IMR-90 (cell line): ENCODE measurements at regions not wholly inside any gene's neighbourhood (a gene's known extent, or its start where the extent isn't known, plus 50 kb on each side); places are given as distances from the start of the nearest gene placed in this dataset.

Experiments
- ATAC-seq: fragments of 200-7000 bp; cut with Tn5 transposase; 2 replicates; pipeline ENCODE4 v1.9.1; 2020; ENCODE audit warnings: low read depth, mild to moderate bottlenecking, moderate library complexity
- BruUV-seq: library from RNA; stranded (reverse); fragments of 400-500 nt; replicated peaks from 2 replicates; lab custom pipeline; 2021; lab: Mats Ljungman, UMichigan
- CTCF ChIA-PET: fragments of 300-600 bp; formaldehyde crosslinking; extraction: SDS; loops from one replicate; lab custom pipeline; 2021; ENCODE audit warnings: antibody characterized with exemption; lab: Yijun Ruan, JAX
- POLR2A ChIA-PET: fragments of 300-600 bp; sonication (Branson Sonifier 250); formaldehyde crosslinking; loops from one replicate; lab custom pipeline; 2022; ENCODE audit warnings: antibody characterized with exemption; ENCODE audit not compliant: unreplicated experiment; lab: Charles Lee
- DNase-seq: peaks from one replicate; pipeline ENCODE4 v3.0.0; 2013
- H2AFZ ChIP-seq: replicated peaks from 2 replicates; pipeline ENCODE3; 2013; ENCODE audit warnings: low read length, mild to moderate bottlenecking; ENCODE audit not compliant: poor library complexity
- H2AK5ac ChIP-seq: 2 replicates; pipeline ENCODE4 v1.6.1; 2013; ENCODE audit warnings: low read depth, low read length, inconsistent platforms
- H2AK9ac ChIP-seq: replicated peaks from 2 replicates; pipeline ENCODE3; 2013; ENCODE audit warnings: mild to moderate bottlenecking, low read depth, low read length, moderate library complexity; ENCODE audit not compliant: poor library complexity
- H2BK120ac ChIP-seq: 2 replicates; pipeline ENCODE4 v1.6.1; 2013; ENCODE audit warnings: low read depth, low read length, inconsistent platforms
- H2BK15ac ChIP-seq: 3 replicates; pipeline ENCODE4 v1.6.1; 2013; ENCODE audit warnings: low read depth, low read length, inconsistent platforms
- H2BK20ac ChIP-seq: 2 replicates; pipeline ENCODE4 v1.6.1; 2013; ENCODE audit warnings: low read depth, mild to moderate bottlenecking, inconsistent platforms, low read length, moderate library complexity
- H2BK5ac ChIP-seq: 2 replicates; pipeline ENCODE4 v1.6.1; 2013; ENCODE audit warnings: mild to moderate bottlenecking, low read depth, low read length, inconsistent platforms; ENCODE audit not compliant: poor library complexity, severe bottlenecking
- H3K14ac ChIP-seq: replicated peaks from 2 replicates; pipeline ENCODE4 v1.6.1; 2013; ENCODE audit warnings: low read depth, low read length, inconsistent platforms
- H3K18ac ChIP-seq: 2 replicates; pipeline ENCODE4 v1.6.1; 2013; ENCODE audit warnings: low read depth, low read length, control low read depth
- H3K23ac ChIP-seq: 2 replicates; pipeline ENCODE4 v1.6.1; 2013; ENCODE audit warnings: low read depth, low read length, inconsistent platforms
- H3K27ac ChIP-seq: 2 replicates; pipeline ENCODE4 v1.5.1; 2013; ENCODE audit warnings: mild to moderate bottlenecking, control low read depth, low read length; ENCODE audit not compliant: insufficient read depth
- H3K27me3 ChIP-seq: 2 replicates; pipeline ENCODE4 v1.6.1; 2013; ENCODE audit warnings: low read length; ENCODE audit not compliant: control insufficient read depth, insufficient read depth
- H3K36me3 ChIP-seq: 2 replicates; pipeline ENCODE4 v1.6.1; 2013; ENCODE audit warnings: low read length, mixed read lengths; ENCODE audit not compliant: control insufficient read depth, insufficient read depth
- H3K4ac ChIP-seq: 2 replicates; pipeline ENCODE4 v1.6.1; 2013; ENCODE audit warnings: low read depth, low read length, inconsistent platforms
- H3K4me1 ChIP-seq: 2 replicates; pipeline ENCODE4 v1.6.1; 2013; ENCODE audit warnings: low read length, mixed read lengths; ENCODE audit not compliant: control insufficient read depth, insufficient read depth
- H3K4me2 ChIP-seq: 2 replicates; pipeline ENCODE4 v1.6.1; 2013; ENCODE audit warnings: low read depth, mild to moderate bottlenecking, control low read depth, low read length, moderate library complexity
- H3K4me3 ChIP-seq: 2 replicates; pipeline ENCODE4 v1.5.1; 2013; ENCODE audit warnings: low read depth, mild to moderate bottlenecking, control low read depth, low read length, moderate library complexity; ENCODE audit not compliant: insufficient read depth
- H3K56ac ChIP-seq: 2 replicates; pipeline ENCODE4 v1.6.1; 2013; ENCODE audit warnings: low read length, inconsistent platforms; ENCODE audit not compliant: insufficient read depth; ENCODE audit errors: extremely low read depth
- H3K79me1 ChIP-seq, 2 experiments: 2 replicates each; pipeline ENCODE4 v1.6.1; 2013; ENCODE audit warnings: low read length in 2 of 2, inconsistent platforms in 1 of 2, low read depth in 1 of 2
- H3K9ac ChIP-seq: 2 replicates; pipeline ENCODE4 v1.6.1; 2013; ENCODE audit warnings: low read depth, low read length, control low read depth
- H3K9me1 ChIP-seq: 2 replicates; pipeline ENCODE4 v1.6.1; 2013; ENCODE audit warnings: low read length, inconsistent platforms; ENCODE audit not compliant: insufficient read depth
- H3K9me3 ChIP-seq: 2 replicates; pipeline ENCODE4 v1.6.1; 2013; ENCODE audit warnings: low read length; ENCODE audit not compliant: control insufficient read depth, insufficient read depth
- H4K20me1 ChIP-seq: 2 replicates; pipeline ENCODE4 v1.6.1; 2013; ENCODE audit warnings: low read length, inconsistent platforms; ENCODE audit not compliant: insufficient read depth
- H4K5ac ChIP-seq: 2 replicates; pipeline ENCODE4 v1.6.1; 2013; ENCODE audit warnings: mild to moderate bottlenecking, low read depth, low read length, control low read depth
- H4K8ac ChIP-seq, 2 experiments: 2 replicates each; pipeline ENCODE4 v1.6.1; 2013; ENCODE audit warnings: low read depth in 2 of 2, low read length in 2 of 2, control low read depth in 1 of 2, inconsistent platforms in 1 of 2
- H4K91ac ChIP-seq: 2 replicates; pipeline ENCODE4 v1.6.1; 2013; ENCODE audit warnings: low read depth, low read length, inconsistent platforms; ENCODE audit not compliant: insufficient read depth
- BHLHE40 ChIP-seq: fragments of 150-350 bp; IDR thresholded peaks from 2 replicates; pipeline ENCODE4 v1.6.1; 2016; ENCODE audit warnings: mild to moderate bottlenecking, low read depth, low read length
- CEBPB ChIP-seq: IDR thresholded peaks from 2 replicates; pipeline ENCODE4 v1.6.1; 2012; ENCODE audit warnings: low read depth, low read length, improper control_type of control experiment
- CHD1 ChIP-seq: IDR thresholded peaks from 2 replicates; pipeline ENCODE4 v1.6.1; 2012; ENCODE audit warnings: low read depth, low read length, improper control_type of control experiment
- ELK1 ChIP-seq: fragments of 150-350 bp; IDR thresholded peaks from 2 replicates; pipeline ENCODE4 v1.6.1; 2016; ENCODE audit warnings: low read depth, mild to moderate bottlenecking, low read length, moderate library complexity, borderline replicate concordance
- FOS ChIP-seq: fragments of 150-350 bp; IDR thresholded peaks from 2 replicates; pipeline ENCODE4 v1.6.1; 2016; ENCODE audit warnings: low read depth, low read length
- MAFK ChIP-seq: IDR thresholded peaks from 2 replicates; pipeline ENCODE4 v1.6.1; 2012; ENCODE audit warnings: low read depth, low read length, improper control_type of control experiment
- MAZ ChIP-seq: IDR thresholded peaks from 2 replicates; pipeline ENCODE4 v1.6.1; 2012; ENCODE audit warnings: low read depth, mild to moderate bottlenecking, low read length, improper control_type of control experiment, moderate library complexity, borderline replicate concordance
- MXI1 ChIP-seq: IDR thresholded peaks from 2 replicates; pipeline ENCODE4 v1.6.1; 2012; ENCODE audit warnings: low read depth, mild to moderate bottlenecking, low read length, moderate library complexity, borderline replicate concordance
- NFE2L2 ChIP-seq: fragments of 150-350 bp; IDR thresholded peaks from 2 replicates; pipeline ENCODE4 v1.6.1; 2016; ENCODE audit warnings: low read depth, mild to moderate bottlenecking, low read length
- POLR2A ChIP-seq: IDR thresholded peaks from 2 replicates; pipeline ENCODE4 v1.6.1; 2012; ENCODE audit warnings: mild to moderate bottlenecking, low read depth, low read length
- RAD21 ChIP-seq: IDR thresholded peaks from 2 replicates; pipeline ENCODE4 v1.6.1; 2012; ENCODE audit warnings: low read length, improper control_type of control experiment
- RCOR1 ChIP-seq: IDR thresholded peaks from 2 replicates; pipeline ENCODE4 v1.6.1; 2012; ENCODE audit warnings: mild to moderate bottlenecking, low read length, improper control_type of control experiment; ENCODE audit not compliant: insufficient replicate concordance
- RFX5 ChIP-seq: IDR thresholded peaks from 2 replicates; pipeline ENCODE4 v1.8.0; 2012; ENCODE audit warnings: low read depth, mild to moderate bottlenecking, low read length, moderate library complexity
- SMC3 ChIP-seq: fragments of 150-350 bp; IDR thresholded peaks from 2 replicates; pipeline ENCODE4 v1.6.1; 2016; ENCODE audit warnings: low read depth, mild to moderate bottlenecking, antibody characterized with exemption, low read length, moderate library complexity
- USF2 ChIP-seq: fragments of 150-350 bp; IDR thresholded peaks from 2 replicates; pipeline ENCODE4 v1.6.1; 2017; ENCODE audit warnings: mild to moderate bottlenecking, antibody characterized with exemption, low read length, low read depth
- WGBS, 2 experiments: methylation state at CpG; one replicate each; pipeline versions ENCODE4 v1.1.5 to v1.1.7; 2013; ENCODE audit warnings: missing lambda C conversion rate in 2 of 2; ENCODE audit not compliant: insufficient read length in 1 of 2; ENCODE audit errors: extremely low coverage in 2 of 2; 5-methylcytosine and 5-hydroxymethylcytosine counted together
- dilution Hi-C: fragments of 300-500 bp; cut with HindIII; formaldehyde crosslinking; loops from one replicate; pipeline ENCODE4 v1.14.3; 2018; ENCODE audit warnings: low sequenced_read_pairs; ENCODE audit not compliant: unreplicated experiment
- in situ Hi-C: fragments of 300-500 bp; cut with MboI; formaldehyde crosslinking; loops from 3 replicates; pipeline ENCODE4 v1.14.3; 2019; ENCODE audit warnings: low sequenced_read_pairs, inconsistent platforms, mixed read lengths
- intact Hi-C: fragments of 100-400 bp; cut with micrococcal nuclease; formaldehyde crosslinking; loops from 2 replicates; pipeline ENCODE4 v1.10.0; 2022
- TF ChIP-seq, protein P1 (sequence below): conservative IDR thresholded peaks from 2 replicates; pipeline ENCODE4 v1.5.1; 2012; ENCODE audit warnings: mild to moderate bottlenecking, low read depth, low read length, improper control_type of control experiment

- intact Hi-C loops (no loop called here), in situ Hi-C loops (no loop called here), dilution Hi-C loops (no loop called here)
- no peak overlapping the region for H3K18ac ChIP-seq
- no peak overlapping the region for H3K9ac ChIP-seq
- H3K4me1 ChIP-seq = peaks cover 2% of the 10 kb centered on the region; the same call in 1 of the 2 replicates
- H3K9me1 ChIP-seq = no peaks in the 10 kb centered on the region
- no peak overlapping the region for H3K4me3 ChIP-seq
- H3K36me3 ChIP-seq = no peaks in the 10 kb centered on the region
- no peak overlapping the region for H2AK5ac ChIP-seq
- H3K79me1 ChIP-seq = no peaks in the 10 kb centered on the region
- no CpG with 5 or more reads among the region's 4 CpGs for WGBS, 2 experiments
- no peak overlapping the region for H3K4me2 ChIP-seq
- no peak overlapping the region for H4K5ac ChIP-seq
- ChIA-PET POLR2A (no interaction called here), CTCF (no interaction called here)
- no peak overlapping the region for H3K27ac ChIP-seq
- no peak overlapping the region for H2BK5ac ChIP-seq
- H3K23ac ChIP-seq = no peak overlapping the region
- no TSS peak for BruUV-seq
- no peak overlapping the region for H2BK120ac ChIP-seq
- H2BK20ac ChIP-seq = no peak overlapping the region
- no peak overlapping the region for H3K56ac ChIP-seq
- no peak overlapping the region for H4K8ac ChIP-seq
- H4K20me1 ChIP-seq = no peaks in the 10 kb centered on the region
- H2BK15ac ChIP-seq = no peak overlapping the region
- no peak for ATAC-seq
- TF ChIP-seq CEBPB = no peak
- TF ChIP-seq, protein P1, sequence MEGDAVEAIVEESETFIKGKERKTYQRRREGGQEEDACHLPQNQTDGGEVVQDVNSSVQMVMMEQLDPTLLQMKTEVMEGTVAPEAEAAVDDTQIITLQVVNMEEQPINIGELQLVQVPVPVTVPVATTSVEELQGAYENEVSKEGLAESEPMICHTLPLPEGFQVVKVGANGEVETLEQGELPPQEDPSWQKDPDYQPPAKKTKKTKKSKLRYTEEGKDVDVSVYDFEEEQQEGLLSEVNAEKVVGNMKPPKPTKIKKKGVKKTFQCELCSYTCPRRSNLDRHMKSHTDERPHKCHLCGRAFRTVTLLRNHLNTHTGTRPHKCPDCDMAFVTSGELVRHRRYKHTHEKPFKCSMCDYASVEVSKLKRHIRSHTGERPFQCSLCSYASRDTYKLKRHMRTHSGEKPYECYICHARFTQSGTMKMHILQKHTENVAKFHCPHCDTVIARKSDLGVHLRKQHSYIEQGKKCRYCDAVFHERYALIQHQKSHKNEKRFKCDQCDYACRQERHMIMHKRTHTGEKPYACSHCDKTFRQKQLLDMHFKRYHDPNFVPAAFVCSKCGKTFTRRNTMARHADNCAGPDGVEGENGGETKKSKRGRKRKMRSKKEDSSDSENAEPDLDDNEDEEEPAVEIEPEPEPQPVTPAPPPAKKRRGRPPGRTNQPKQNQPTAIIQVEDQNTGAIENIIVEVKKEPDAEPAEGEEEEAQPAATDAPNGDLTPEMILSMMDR = no peak
- no peak for TF ChIP-seq MAZ
- no peak for TF ChIP-seq BHLHE40
- TF ChIP-seq RCOR1 = no peak
- TF ChIP-seq RAD21 = no peak
- no peak for TF ChIP-seq MAFK
- TF ChIP-seq POLR2A = no peak
- TF ChIP-seq CHD1 = no peak
- TF ChIP-seq NFE2L2 = no peak
- no peak for TF ChIP-seq FOS
- TF ChIP-seq MXI1 = no peak
- no peak for TF ChIP-seq SMC3
- no peak for TF ChIP-seq ELK1
- TF ChIP-seq RFX5 = no peak
- TF ChIP-seq USF2 = no peak
- no peak overlapping the region for H4K91ac ChIP-seq
- H3K9me3 ChIP-seq = no peaks in the 10 kb centered on the region
- DNase-seq = no peak
- H3K14ac ChIP-seq = no peak overlapping the region
- no peak overlapping the region for H2AK9ac ChIP-seq
- H2AFZ ChIP-seq = no peak overlapping the region
- no peaks in the 10 kb centered on the region; the same call in 1 of the 2 replicates for H3K27me3 ChIP-seq
- H3K4ac ChIP-seq = no peak overlapping the region
These were observed 317.4 kb downstream of the SLC4A3 start for GRCh38 chr2:219944866-219945265.
